Activated B cell treated with CpG ODN at 0.5 μM for 24 hours (primary cell): ENCODE measurements at regions not wholly inside any gene's neighbourhood (a gene's known extent, or its start where the extent isn't known, plus 50 kb on each side); places are given as distances from the start of the nearest gene placed in this dataset.

Experiments
- ATAC-seq: fragments of 200-7000 bp; cut with Tn5 transposase; one replicate; pipeline ENCODE4 v1.10.0; 2021; ENCODE audit warnings: low read depth, mild to moderate bottlenecking, moderate library complexity
- CTCF ChIA-PET: fragments of 350-600 bp; sonication (Branson Sonifier 250); formaldehyde crosslinking; loops from one replicate; lab custom pipeline; 2021; ENCODE audit warnings: antibody characterized with exemption; lab: Charles Lee
- POLR2A ChIA-PET: fragments of 350-600 bp; sonication (Branson Sonifier 250); formaldehyde crosslinking; loops from one replicate; lab custom pipeline; 2021; ENCODE audit warnings: antibody characterized with exemption; lab: Charles Lee
- DNase-seq: peaks from one replicate; pipeline ENCODE4 v3.0.0; 2022
- H3K27ac Mint-ChIP-seq: one replicate; pipeline ENCODE4 v1.8.0; 2020; ENCODE audit warnings: mixed read lengths
- H3K27me3 Mint-ChIP-seq: one replicate; pipeline ENCODE4 v1.8.0; 2021; ENCODE audit warnings: mixed read lengths
- H3K36me3 Mint-ChIP-seq: one replicate; pipeline ENCODE4 v1.8.0; 2021; ENCODE audit warnings: low read depth, mixed read lengths
- H3K4me1 Mint-ChIP-seq: one replicate; pipeline ENCODE4 v1.8.0; 2021; ENCODE audit warnings: mixed read lengths
- H3K4me3 Mint-ChIP-seq: one replicate; pipeline ENCODE4 v1.8.0; 2020; ENCODE audit warnings: mild to moderate bottlenecking, mixed read lengths
- H3K9me3 Mint-ChIP-seq: one replicate; pipeline ENCODE4 v1.8.0; 2020; ENCODE audit warnings: mixed read lengths
- CTCF ChIP-seq: fragments of 200-600 bp; IDR thresholded peaks from one replicate; pipeline ENCODE4 v1.8.0; 2022; ENCODE audit warnings: antibody characterized with exemption, mild to moderate bottlenecking
- intact Hi-C: fragments of 100-400 bp; cut with micrococcal nuclease; formaldehyde crosslinking; loops from one replicate; pipeline ENCODE4 v1.15.1; 2024

- H3K4me1 Mint-ChIP-seq, result peaks cover 11% of the 10 kb centered on the region
- DNase-seq (no peak), ATAC-seq (peak; percentile 40)
- H3K9me3 Mint-ChIP-seq, result peaks cover 3% of the 10 kb centered on the region
- POLR2A ChIA-PET, result interaction anchor here (0.6 kb wide), 1 partner anchor 261 kb away, joined by 4 read pairs; no protein-coding TSS in a partner anchor
- no peak overlapping the region for H3K27ac Mint-ChIP-seq
- CTCF ChIA-PET, result interaction anchor here (1.7 kb wide), 1 partner anchor 292 kb away, joined by 5 read pairs; no protein-coding TSS in a partner anchor
- no peaks in the 10 kb centered on the region for H3K27me3 Mint-ChIP-seq
- no peak overlapping the region for H3K4me3 Mint-ChIP-seq
- no peak for TF ChIP-seq CTCF
- intact Hi-C loops, result loop anchor here (1.0 kb wide), 1 partner anchor 292 kb away; no protein-coding TSS in a partner anchor
- no peaks in the 10 kb centered on the region for H3K36me3 Mint-ChIP-seq
These were observed 211.9 kb downstream of the RPS4Y2 start for GRCh38 chrY:20967828-20968227.

DNA sequence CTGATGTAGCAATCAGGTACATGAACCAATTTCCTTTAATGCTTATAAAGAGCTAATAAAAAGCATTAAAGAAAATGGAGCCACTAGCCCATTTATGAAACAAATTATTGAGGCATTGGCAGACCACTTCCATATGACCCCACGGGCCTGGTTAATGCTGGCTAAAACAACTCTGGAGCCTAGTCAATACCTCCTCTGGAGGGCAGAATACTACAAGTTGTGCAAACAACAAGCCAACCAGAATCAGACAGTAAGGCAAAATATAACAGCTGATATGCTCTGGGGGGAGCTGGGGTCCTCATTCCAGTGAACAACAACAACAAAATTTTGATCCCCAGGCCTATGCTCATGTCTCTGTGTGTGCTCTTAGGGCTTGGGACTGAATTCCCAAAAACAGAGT, 212.3 kb downstream of the RPS4Y2 start:
- Mint-ChIP-seq H3K4me3 (no peak overlapping the region), H3K27ac (no peak overlapping the region), H3K9me3 (peaks cover 3% of the 10 kb centered on the region), H3K4me1 (peaks cover 11% of the 10 kb centered on the region), H3K36me3 (no peaks in the 10 kb centered on the region), H3K27me3 (no peaks in the 10 kb centered on the region)
- ChIA-PET CTCF (interaction anchor here (1.7 kb wide), 1 partner anchor 292 kb away, joined by 5 read pairs; no protein-coding TSS in a partner anchor), POLR2A (interaction anchor here (0.6 kb wide), 1 partner anchor 261 kb away, joined by 4 read pairs; no protein-coding TSS in a partner anchor)
- ATAC-seq (no peak), DNase-seq (no peak)
- intact Hi-C loops, result loop anchor here (1.0 kb wide), 1 partner anchor 292 kb away; no protein-coding TSS in a partner anchor
- no peak for TF ChIP-seq CTCF

DNA sequence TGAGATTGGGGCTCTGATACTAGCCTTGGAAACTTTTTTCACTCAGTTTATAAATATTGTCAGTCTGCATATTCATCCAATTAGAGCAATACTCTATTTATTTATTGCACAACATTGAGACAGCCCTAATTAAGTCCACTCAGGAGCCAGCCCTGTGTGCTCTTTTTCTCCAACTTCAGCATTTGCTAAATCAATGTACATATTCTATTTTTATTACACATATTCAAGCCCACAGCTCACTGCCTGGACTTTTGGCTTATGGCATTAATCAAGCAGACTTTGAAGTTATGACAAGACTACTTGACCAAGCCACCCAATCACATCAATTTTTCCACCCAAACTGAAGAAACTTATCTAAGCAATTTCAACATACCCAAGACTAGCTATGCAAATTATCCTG, 215.5 kb downstream of the RPS4Y2 start:
- Mint-ChIP-seq H3K4me1 (peaks cover 11% of the 10 kb centered on the region), H3K27me3 (no peaks in the 10 kb centered on the region), H3K4me3 (no peak overlapping the region), H3K9me3 (no peaks in the 10 kb centered on the region), H3K36me3 (no peaks in the 10 kb centered on the region), H3K27ac (no peak overlapping the region)
- ChIA-PET POLR2A (no interaction called here), CTCF (no interaction called here)
- intact Hi-C loops, result no loop called here
- ATAC-seq (no peak), DNase-seq (no peak)
- no peak for TF ChIP-seq CTCF

GRCh38 chrY:20986037-20986436, 230.1 kb downstream of the RPS4Y2 start:
- ChIA-PET CTCF (no interaction called here), POLR2A (no interaction called here)
- Mint-ChIP-seq H3K27ac (no peak overlapping the region), H3K27me3 (no peaks in the 10 kb centered on the region), H3K9me3 (no peaks in the 10 kb centered on the region), H3K4me1 (peaks cover 10% of the 10 kb centered on the region), H3K4me3 (no peak overlapping the region), H3K36me3 (peaks cover 2% of the 10 kb centered on the region)
- TF ChIP-seq CTCF, result no peak
- DNase-seq (no peak), ATAC-seq (no peak)
- intact Hi-C loops, result no loop called here

GRCh38 chrY:20990123-20990522, 234.2 kb downstream of the RPS4Y2 start:
- DNase-seq (no peak), ATAC-seq (no peak)
- intact Hi-C loops, result loop anchor here (5.0 to 10.0 kb wide), 2 partner anchors 53 to 195 kb away; no protein-coding TSS in a partner anchor

More at GRCh38 chrY:20990123-20990522, 234.2 kb downstream of the RPS4Y2 start:
- peak overlapping the region; percentile 83 for H3K27ac Mint-ChIP-seq
- no peak overlapping the region for H3K4me3 Mint-ChIP-seq
- H3K4me1 Mint-ChIP-seq, result peaks cover 19% of the 10 kb centered on the region
- no peaks in the 10 kb centered on the region for H3K27me3 Mint-ChIP-seq
- CTCF ChIA-PET, result no interaction called here
- POLR2A ChIA-PET, result no interaction called here
- no peaks in the 10 kb centered on the region for H3K9me3 Mint-ChIP-seq
- no peaks in the 10 kb centered on the region for H3K36me3 Mint-ChIP-seq
- no peak for TF ChIP-seq CTCF
